ENCODE measurements at regions not wholly inside any gene's neighbourhood (a gene's known extent, or its start where the extent isn't known, plus 50 kb on each side); places are given as distances from the start of the nearest gene placed in this dataset.

DNA sequence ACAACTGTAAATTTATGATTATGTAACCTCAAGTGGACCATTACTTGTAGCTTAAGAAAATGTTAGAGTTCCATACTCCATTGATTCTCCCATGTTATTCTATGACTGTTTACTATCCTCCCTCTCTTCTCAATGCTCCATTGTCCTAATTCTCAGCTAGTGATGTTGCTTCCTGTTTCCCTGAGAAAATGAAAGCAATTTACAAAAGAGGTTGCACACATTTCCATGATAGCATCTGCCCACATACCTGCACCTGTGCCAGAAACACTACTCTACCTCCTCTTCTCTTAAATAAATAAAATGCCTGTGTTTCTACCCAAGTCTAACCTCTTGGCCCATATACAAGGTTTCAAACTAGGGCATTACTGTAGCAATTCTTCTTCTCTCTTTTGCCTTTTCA is 1620.9 kb downstream of the FAM181B start:
- intact Hi-C loops (cut with DNase I) = no loop called here
- Histone ChIP-seq H3K4me1 (no peaks in the 10 kb centered on the region), H3K36me3 (no peaks in the 10 kb centered on the region), H3K27ac (no peak overlapping the region), H3K27me3 (no peaks in the 10 kb centered on the region), H3K4me3 (no peak overlapping the region), H3K9me3 (no peaks in the 10 kb centered on the region)
- TF ChIP-seq POLR2A (IDR thresholded peaks at IDR 0.05) = no peak
- DNase-seq = no peak

DNA sequence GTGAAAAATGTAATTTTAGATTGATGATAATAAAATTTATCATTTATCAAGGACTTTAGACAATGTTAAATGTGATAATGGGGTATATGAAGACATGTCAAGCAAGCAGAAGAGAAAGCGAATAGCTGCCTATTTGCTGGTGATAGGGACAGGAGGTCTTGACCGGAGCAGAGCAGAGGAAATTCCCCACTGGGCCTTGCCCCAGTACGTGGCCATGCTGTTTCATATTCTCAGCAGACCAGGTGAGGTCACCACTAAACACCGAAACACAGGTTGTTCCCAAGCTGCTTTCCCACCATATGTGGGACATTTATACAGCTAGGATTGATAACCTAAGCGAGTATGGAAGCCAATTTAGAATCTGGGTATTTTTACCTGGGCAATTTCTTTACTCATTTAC is 1629.6 kb downstream of the FAM181B start:
- H3K9me3 ChIP-seq = no peaks in the 10 kb centered on the region
- no peaks in the 10 kb centered on the region for H3K36me3 ChIP-seq
- intact Hi-C loops (cut with DNase I) = no loop called here
- DNase-seq = no peak
- TF ChIP-seq EP300 (IDR thresholded peaks at IDR 0.05) = no peak
- TF ChIP-seq, protein P1, sequence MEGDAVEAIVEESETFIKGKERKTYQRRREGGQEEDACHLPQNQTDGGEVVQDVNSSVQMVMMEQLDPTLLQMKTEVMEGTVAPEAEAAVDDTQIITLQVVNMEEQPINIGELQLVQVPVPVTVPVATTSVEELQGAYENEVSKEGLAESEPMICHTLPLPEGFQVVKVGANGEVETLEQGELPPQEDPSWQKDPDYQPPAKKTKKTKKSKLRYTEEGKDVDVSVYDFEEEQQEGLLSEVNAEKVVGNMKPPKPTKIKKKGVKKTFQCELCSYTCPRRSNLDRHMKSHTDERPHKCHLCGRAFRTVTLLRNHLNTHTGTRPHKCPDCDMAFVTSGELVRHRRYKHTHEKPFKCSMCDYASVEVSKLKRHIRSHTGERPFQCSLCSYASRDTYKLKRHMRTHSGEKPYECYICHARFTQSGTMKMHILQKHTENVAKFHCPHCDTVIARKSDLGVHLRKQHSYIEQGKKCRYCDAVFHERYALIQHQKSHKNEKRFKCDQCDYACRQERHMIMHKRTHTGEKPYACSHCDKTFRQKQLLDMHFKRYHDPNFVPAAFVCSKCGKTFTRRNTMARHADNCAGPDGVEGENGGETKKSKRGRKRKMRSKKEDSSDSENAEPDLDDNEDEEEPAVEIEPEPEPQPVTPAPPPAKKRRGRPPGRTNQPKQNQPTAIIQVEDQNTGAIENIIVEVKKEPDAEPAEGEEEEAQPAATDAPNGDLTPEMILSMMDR (IDR thresholded peaks at IDR 0.05) = no peak
- no peak for TF ChIP-seq POLR2A (IDR thresholded peaks at IDR 0.05)
- TF ChIP-seq POLR2AphosphoS5 (IDR thresholded peaks at IDR 0.05) = no peak
- no peak overlapping the region for H3K4me3 ChIP-seq
- H3K27ac ChIP-seq = no peak overlapping the region
- WGBS, 2 donors = 83 to 91% methylated on average over 5 of the region's 5 CpGs
- no peaks in the 10 kb centered on the region for H3K27me3 ChIP-seq
- H3K4me1 ChIP-seq = no peaks in the 10 kb centered on the region

DNA sequence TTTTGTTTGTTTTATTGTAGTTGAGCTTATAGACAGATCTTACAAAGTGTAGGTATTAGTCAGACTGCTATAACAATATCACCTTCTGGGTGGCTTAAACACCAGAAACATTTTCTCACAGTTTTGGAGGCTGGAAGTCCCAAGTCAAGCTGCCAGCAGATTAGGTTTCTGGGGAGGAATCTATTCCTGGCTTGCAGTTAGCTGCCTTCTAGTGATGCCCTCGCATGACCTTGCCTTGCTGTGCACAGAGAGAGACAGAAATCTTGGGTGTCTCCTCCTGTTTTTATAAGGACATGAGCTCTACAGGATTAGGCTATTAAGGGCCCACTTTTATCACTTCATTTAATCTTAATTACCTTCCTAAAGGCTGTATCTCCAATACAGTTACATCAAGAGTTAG is 1635.2 kb downstream of the FAM181B start:
- no peak for DNase-seq
- Histone ChIP-seq H3K4me1 (no peaks in the 10 kb centered on the region), H3K27ac (no peak overlapping the region), H3K9me3 (no peaks in the 10 kb centered on the region), H3K36me3 (no peaks in the 10 kb centered on the region), H3K4me3 (no peak overlapping the region), H3K27me3 (no peaks in the 10 kb centered on the region)
- WGBS, 2 donors = 86% methylated on average over 1 of the region's 1 CpG
- TF ChIP-seq POLR2A (IDR thresholded peaks at IDR 0.05) = no peak
- TF ChIP-seq POLR2AphosphoS5 (IDR thresholded peaks at IDR 0.05) = no peak
- TF ChIP-seq, protein P1 (IDR thresholded peaks at IDR 0.05) = no peak
- no peak for TF ChIP-seq EP300 (IDR thresholded peaks at IDR 0.05)
- intact Hi-C loops (cut with DNase I) = no loop called here

DNA sequence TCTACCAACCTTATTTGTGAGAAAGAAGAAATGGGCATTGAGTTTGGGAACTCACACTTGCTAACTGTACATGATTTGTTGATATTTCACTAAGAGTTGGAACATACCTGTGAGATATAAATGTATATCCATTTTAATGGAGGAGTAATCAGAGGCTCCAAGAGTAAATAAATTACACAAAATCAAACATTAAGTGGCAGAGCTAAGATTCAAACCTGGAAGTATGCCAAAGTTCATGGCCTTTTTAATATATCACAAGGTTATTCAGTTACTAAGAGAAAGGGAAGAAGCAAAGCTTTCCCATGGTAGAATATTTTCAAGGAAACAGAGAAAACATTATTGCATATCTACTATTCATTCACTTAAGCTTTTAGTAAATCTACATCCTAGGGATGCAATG is 1641.1 kb downstream of the FAM181B start:
- DNase-seq = no peak
- Histone ChIP-seq H3K27me3 (no peaks in the 10 kb centered on the region), H3K4me3 (no peak overlapping the region), H3K9me3 (no peaks in the 10 kb centered on the region), H3K36me3 (no peaks in the 10 kb centered on the region), H3K4me1 (no peaks in the 10 kb centered on the region), H3K27ac (no peak overlapping the region)
- TF ChIP-seq POLR2AphosphoS5 (IDR thresholded peaks at IDR 0.05) (no peak), EP300 (IDR thresholded peaks at IDR 0.05) (no peak), POLR2A (IDR thresholded peaks at IDR 0.05) (no peak)
- TF ChIP-seq, protein P1 (IDR thresholded peaks at IDR 0.05) = no peak
- intact Hi-C loops (cut with DNase I) = no loop called here

DNA sequence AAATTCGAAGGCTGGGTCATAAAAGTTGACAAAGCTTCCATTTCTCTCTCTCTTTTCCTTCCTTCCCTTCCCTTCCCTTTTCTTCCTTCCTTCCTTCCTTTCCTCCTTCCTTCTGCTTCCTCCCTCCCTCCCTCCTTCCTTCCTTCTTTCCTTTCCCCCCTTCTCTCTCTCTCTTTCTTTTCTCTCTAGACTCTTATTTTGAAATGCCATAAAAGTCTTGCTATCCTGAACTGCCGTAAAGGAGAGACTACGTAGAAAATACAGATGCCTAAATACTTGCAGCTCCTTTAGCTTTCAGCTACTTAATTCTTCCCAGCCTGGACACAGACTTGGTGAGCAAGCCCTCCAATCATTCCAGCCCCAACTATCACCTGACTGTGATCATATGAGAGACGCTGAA is 1644.4 kb downstream of the FAM181B start:
- Histone ChIP-seq H3K36me3 (no peaks in the 10 kb centered on the region), H3K4me1 (no peaks in the 10 kb centered on the region), H3K27me3 (no peaks in the 10 kb centered on the region), H3K9me3 (no peaks in the 10 kb centered on the region), H3K4me3 (no peak overlapping the region), H3K27ac (no peak overlapping the region)
- TF ChIP-seq, protein P1 (IDR thresholded peaks at IDR 0.05) = no peak
- no peak for TF ChIP-seq EP300 (IDR thresholded peaks at IDR 0.05)
- TF ChIP-seq POLR2AphosphoS5 (IDR thresholded peaks at IDR 0.05) = no peak
- no peak for TF ChIP-seq POLR2A (IDR thresholded peaks at IDR 0.05)
- intact Hi-C loops (cut with DNase I) = no loop called here
- DNase-seq = no peak
- WGBS, 2 donors = 78 to 81% methylated on average over 4 of the region's 4 CpGs

Data from sigmoid colon (tissue), 6 donors.